GM12878 (cell line): ENCODE measurements at regions not wholly inside any gene's neighbourhood (a gene's known extent, or its start where the extent isn't known, plus 50 kb on each side); places are given as distances from the start of the nearest gene placed in this dataset.

Experiments
- ATAC-seq: fragments of 200-7000 bp; cut with Tn5 transposase; 3 replicates; pipeline ENCODE4 v1.9.1; 2020; ENCODE audit warnings: mild to moderate bottlenecking, moderate library complexity
- BruUV-seq: library from RNA; stranded (reverse); fragments of 400-500 nt; replicated peaks from 2 replicates; lab custom pipeline; 2021; lab: Mats Ljungman, UMichigan
- CTCF ChIA-PET: fragments of 300-600 bp; sonication (Branson Sonifier 250); formaldehyde crosslinking; extraction: SDS; loops from one replicate; lab custom pipeline; 2021; ENCODE audit warnings: inconsistent platforms; lab: Yijun Ruan, JAX
- POLR2A ChIA-PET: fragments of 350-600 bp; formaldehyde crosslinking; extraction: SDS; loops from one replicate; lab custom pipeline; 2021; ENCODE audit warnings: inconsistent platforms; lab: Charles Lee
- RAD21 ChIA-PET: fragments of 300-600 bp; sonication (Branson Sonifier 250); formaldehyde crosslinking; loops from one replicate; lab custom pipeline; 2023; ENCODE audit warnings: antibody characterized with exemption; ENCODE audit not compliant: unreplicated experiment; lab: Charles Lee
- SMC1A ChIA-PET: fragments of 300-600 bp; sonication (Branson Sonifier 250); formaldehyde crosslinking; loops from one replicate; lab custom pipeline; 2023; ENCODE audit not compliant: unreplicated experiment, uncharacterized antibody; lab: Charles Lee
- DNase-seq: peaks from one replicate; pipeline ENCODE4 v3.0.0-alpha.2; 2011; ENCODE audit warnings: low read depth, low spot score
- FAIRE-seq: peaks from 3 replicates; lab custom pipeline; 2011; peaks lifted over from hg19 to GRCh38; lab: Jason Lieb, UNC
- H2AFZ ChIP-seq: 2 replicates; pipeline ENCODE4 v1.6.0; 2011; ENCODE audit warnings: low read depth, low read length, control low read depth; ENCODE audit not compliant: control insufficient read depth
- H3K27ac ChIP-seq: 2 replicates; pipeline ENCODE4 v1.5.1; 2011; ENCODE audit warnings: control low read depth; ENCODE audit not compliant: control insufficient read depth, insufficient read depth
- H3K27me3 ChIP-seq, 2 experiments: replicated peaks in 1 of 2; 2 replicates each; pipeline versions ENCODE4 v1.6.0 to v1.6.1; 2011; ENCODE audit warnings: low read length in 1 of 2; ENCODE audit not compliant: control insufficient read depth in 2 of 2, insufficient read depth in 2 of 2
- H3K36me3 ChIP-seq, 2 experiments: 2 replicates each; pipeline ENCODE4 v1.5.1; 2011; ENCODE audit warnings: low read length in 1 of 2; ENCODE audit not compliant: control insufficient read depth in 2 of 2, insufficient read depth in 2 of 2
- H3K4me1 ChIP-seq: 2 replicates; pipeline ENCODE4 v1.6.1; 2011; ENCODE audit warnings: mild to moderate bottlenecking, low read length, moderate library complexity, mixed read lengths; ENCODE audit not compliant: control insufficient read depth, insufficient read depth
- H3K4me2 ChIP-seq: 2 replicates; pipeline ENCODE4 v1.6.0; 2011; ENCODE audit warnings: control low read depth; ENCODE audit not compliant: control insufficient read depth, insufficient read depth
- H3K4me3 ChIP-seq: fragments of 200-600 bp; sonication (generic); 2 replicates; pipeline ENCODE4 v1.5.1; 2016
- H3K79me2 ChIP-seq: 2 replicates; pipeline ENCODE4 v1.6.0; 2011; ENCODE audit warnings: low read length; ENCODE audit not compliant: control insufficient read depth, insufficient read depth
- H3K9ac ChIP-seq: 2 replicates; pipeline ENCODE4 v1.8.0; 2011; ENCODE audit warnings: low read length, control low read depth, mixed read lengths; ENCODE audit not compliant: control insufficient read depth, insufficient read depth
- H3K9me3 ChIP-seq: replicated peaks from 3 replicates; pipeline ENCODE4 v1.5.1; 2011; ENCODE audit warnings: mild to moderate bottlenecking, low read length; ENCODE audit not compliant: control insufficient read depth, insufficient read depth
- H4K20me1 ChIP-seq: 2 replicates; pipeline ENCODE4 v1.6.0; 2011; ENCODE audit not compliant: control insufficient read depth, insufficient read depth
- ATF7 ChIP-seq: fragments of 450-650 bp; IDR thresholded peaks from 2 replicates; pipeline ENCODE4 v1.6.1; 2016; ENCODE audit warnings: low read depth, mild to moderate bottlenecking
- BHLHE40 ChIP-seq, 2 experiments: fragments of 450-650 bp in 1 of 2; IDR thresholded peaks; 2 replicates each; pipeline ENCODE4 v1.6.1; 2011 to 2017; ENCODE audit warnings: low read depth in 2 of 2, borderline replicate concordance in 1 of 2, improper control_type of control experiment in 1 of 2, low read length in 1 of 2, mild to moderate bottlenecking in 1 of 2
- CBX3 ChIP-seq: fragments of 200-600 bp; sonication (generic); IDR thresholded peaks from 2 replicates; pipeline ENCODE4 v1.6.1; 2016; ENCODE audit warnings: low read depth, borderline replicate concordance
- CREM ChIP-seq: IDR thresholded peaks from 2 replicates; pipeline ENCODE4 v1.6.1; 2014; ENCODE audit warnings: antibody characterized with exemption, low read depth
- ETV6 ChIP-seq, 2 experiments: fragments of 450-650 bp in 1 of 2; IDR thresholded peaks in 1 of 2; conservative IDR thresholded peaks in 1 of 2; 2 replicates each; pipeline ENCODE4 v1.6.1; 2014; ENCODE audit warnings: antibody characterized with exemption in 1 of 2, borderline replicate concordance in 1 of 2, low read depth in 1 of 2, mild to moderate bottlenecking in 1 of 2, moderate library complexity in 1 of 2
- FOS ChIP-seq: IDR thresholded peaks from 3 replicates; pipeline ENCODE4 v1.6.1; 2011; ENCODE audit warnings: borderline replicate concordance; ENCODE audit not compliant: insufficient read length; ENCODE audit errors: extremely low read depth
- HDAC2 ChIP-seq: fragments of 200-600 bp; sonication (generic); IDR thresholded peaks from 2 replicates; pipeline ENCODE4 v1.6.1; 2017
- KLF5 ChIP-seq: fragments of 450-650 bp; IDR thresholded peaks from 2 replicates; pipeline ENCODE4 v1.6.1; 2014; ENCODE audit warnings: mild to moderate bottlenecking; ENCODE audit not compliant: partially characterized antibody
- MTA2 ChIP-seq: fragments of 450-650 bp; IDR thresholded peaks from 2 replicates; pipeline ENCODE4 v1.6.1; 2016; ENCODE audit warnings: low read depth, mild to moderate bottlenecking, moderate library complexity
- MYB ChIP-seq: fragments of 150-350 bp; IDR thresholded peaks from 2 replicates; pipeline ENCODE4 v1.6.1; 2014; ENCODE audit warnings: mild to moderate bottlenecking, low read depth, low read length, borderline replicate concordance
- MYC ChIP-seq: IDR thresholded peaks from 2 replicates; pipeline ENCODE4 v1.6.1; 2011; ENCODE audit warnings: mild to moderate bottlenecking, low read length, moderate library complexity, inconsistent platforms; ENCODE audit not compliant: insufficient read depth, insufficient replicate concordance, insufficient read length, severe bottlenecking
- NBN ChIP-seq: fragments of 450-650 bp; IDR thresholded peaks from 2 replicates; pipeline ENCODE4 v1.6.1; 2016
- NFYB ChIP-seq: IDR thresholded peaks from 2 replicates; pipeline ENCODE4 v1.6.1; 2011; ENCODE audit warnings: low read depth, mild to moderate bottlenecking, low read length, improper control_type of control experiment, moderate library complexity; ENCODE audit not compliant: insufficient read depth
- PAX5 ChIP-seq: IDR thresholded peaks from 2 replicates; pipeline ENCODE4 v1.6.1; 2011; ENCODE audit warnings: low read depth, low read length, borderline replicate concordance
- RAD51 ChIP-seq: fragments of 450-650 bp; IDR thresholded peaks from 2 replicates; pipeline ENCODE4 v1.6.1; 2016; ENCODE audit warnings: moderate library complexity, mild to moderate bottlenecking, inconsistent platforms
- SMAD5 ChIP-seq: IDR thresholded peaks from 2 replicates; pipeline ENCODE4 v1.6.1; 2016; ENCODE audit warnings: antibody characterized with exemption, low read depth
- ZZZ3 ChIP-seq: IDR thresholded peaks from 2 replicates; pipeline ENCODE4 v1.6.1; 2011; ENCODE audit warnings: low read depth; ENCODE audit not compliant: control insufficient read depth, insufficient read length
- WGBS: methylation state at CpG from one replicate; pipeline ENCODE4 v1.1.6; 2016; ENCODE audit warnings: low lambda C conversion rate; ENCODE audit not compliant: insufficient replicate concordance, insufficient coverage; ENCODE audit errors: missing lambda C conversion rate; 5-methylcytosine and 5-hydroxymethylcytosine counted together
- in situ Hi-C: fragments of 300-500 bp; cut with MboI; formaldehyde crosslinking; loops from 9 replicates; pipeline ENCODE4 v1.14.3; 2018; ENCODE audit warnings: mixed read lengths
- intact Hi-C: fragments of 100-400 bp; cut with micrococcal nuclease; formaldehyde crosslinking; loops from one replicate; pipeline ENCODE4 v1.14.2; 2022; ENCODE audit not compliant: unreplicated experiment
- TF ChIP-seq, protein P1 (sequence below), 3 experiments: IDR thresholded peaks in 2 of 3; conservative IDR thresholded peaks in 1 of 3; 2 replicates each; pipeline ENCODE4 v1.5.1; 2011; ENCODE audit warnings: low read depth in 3 of 3, low read length in 3 of 3, mild to moderate bottlenecking in 3 of 3, control low read depth in 2 of 3, moderate library complexity in 2 of 3, inconsistent platforms in 1 of 3, mixed read lengths in 1 of 3; ENCODE audit not compliant: control insufficient read depth in 2 of 3, insufficient read depth in 1 of 3; ENCODE audit errors: extremely low read depth in 1 of 3

DNA sequence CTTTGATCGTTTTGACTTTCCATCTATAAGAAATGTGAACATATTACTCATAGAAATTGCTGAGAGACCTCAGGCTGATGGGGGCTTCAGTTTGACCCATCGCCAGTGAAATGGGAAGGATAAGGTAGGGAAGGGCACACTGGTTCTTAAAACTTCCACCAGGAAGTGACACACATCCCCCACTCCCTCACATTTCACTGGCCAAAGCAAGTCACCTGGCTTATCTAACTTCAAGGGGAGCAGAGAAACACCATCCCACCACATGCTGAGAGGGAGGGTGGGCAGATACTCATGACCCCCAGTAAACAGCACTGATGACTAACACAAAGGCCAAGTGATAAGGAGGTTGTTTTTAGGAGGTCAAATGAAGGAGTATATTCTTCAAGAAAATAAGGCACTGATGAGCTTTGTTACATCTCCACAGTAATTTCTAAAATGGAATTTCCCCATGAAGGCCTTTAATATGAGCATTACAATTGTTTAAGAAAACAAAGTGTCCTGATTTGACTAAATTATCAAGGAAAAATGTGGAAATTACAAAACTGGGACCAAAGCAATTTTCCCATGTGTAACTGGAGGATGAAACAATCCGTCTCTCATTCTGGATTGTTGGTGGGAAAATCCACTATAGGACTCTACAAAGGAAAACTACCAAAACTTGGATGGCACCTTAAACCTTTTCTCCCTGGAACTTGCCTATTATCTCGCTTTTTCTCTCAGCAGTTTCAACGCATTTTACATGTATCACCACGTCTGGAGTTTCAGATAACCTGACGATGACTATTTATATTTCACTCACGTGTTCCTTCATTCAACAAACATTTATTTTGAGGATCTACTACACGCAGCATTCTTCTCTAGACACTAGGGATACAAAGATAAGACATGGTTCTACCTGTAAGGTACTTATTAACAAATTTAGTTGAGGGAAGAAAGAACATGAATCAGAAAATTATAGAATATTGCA, 91.8 kb upstream of the EEA1 start:
- BruUV-seq = no TSS peak
- SMC1A ChIA-PET = interaction anchor here (0.6 to 22.0 kb wide), 8 partner anchors 12 to 399 kb away, joined by 3 to 420 read pairs (median 4); no protein-coding TSS in a partner anchor
- in situ Hi-C loops (no loop called here), intact Hi-C loops (loop anchor here (10.0 kb wide), 1 partner anchor 224 kb away; no protein-coding TSS in a partner anchor)
- no peaks in the 10 kb centered on the region for H4K20me1 ChIP-seq
- CTCF ChIA-PET = interaction anchor here (0.9 to 3.5 kb wide), 6 partner anchors 11 to 399 kb away, joined by 3 to 22 read pairs (median 4); no protein-coding TSS in a partner anchor
- H3K9me3 ChIP-seq = no peaks in the 10 kb centered on the region; the same call in 2 of the 3 replicates
- no peaks in the 10 kb centered on the region for H3K27me3 ChIP-seq
- POLR2A ChIA-PET = interaction anchor here (1.0 kb wide), 1 partner anchor 383 kb away, joined by 5 read pairs; no protein-coding TSS in a partner anchor
- TF ChIP-seq NBN = no peak
- TF ChIP-seq SMAD5 = no peak
- TF ChIP-seq FOS = no peak
- no peak for TF ChIP-seq ETV6 (conservative IDR thresholded peaks at IDR 0.05 in 1 of 2, IDR thresholded peaks at IDR 0.05 in 1 of 2; ENCODE audit: borderline replicate concordance in 1 of 2, low read depth in 1 of 2)
- TF ChIP-seq HDAC2 = no peak
- no peak for TF ChIP-seq RAD51
- TF ChIP-seq MTA2 = no peak
- TF ChIP-seq ZZZ3 = no peak
- no peak for TF ChIP-seq KLF5
- no peak for TF ChIP-seq PAX5
- no peak for TF ChIP-seq CBX3
- TF ChIP-seq BHLHE40 (IDR thresholded peaks at IDR 0.05; ENCODE audit: borderline replicate concordance in 1 of 2, low read depth in 2 of 2, low read length in 1 of 2) = no peak
- TF ChIP-seq MYC = no peak
- no peak for TF ChIP-seq ATF7
- TF ChIP-seq CREM = no peak
- TF ChIP-seq, protein P1, sequence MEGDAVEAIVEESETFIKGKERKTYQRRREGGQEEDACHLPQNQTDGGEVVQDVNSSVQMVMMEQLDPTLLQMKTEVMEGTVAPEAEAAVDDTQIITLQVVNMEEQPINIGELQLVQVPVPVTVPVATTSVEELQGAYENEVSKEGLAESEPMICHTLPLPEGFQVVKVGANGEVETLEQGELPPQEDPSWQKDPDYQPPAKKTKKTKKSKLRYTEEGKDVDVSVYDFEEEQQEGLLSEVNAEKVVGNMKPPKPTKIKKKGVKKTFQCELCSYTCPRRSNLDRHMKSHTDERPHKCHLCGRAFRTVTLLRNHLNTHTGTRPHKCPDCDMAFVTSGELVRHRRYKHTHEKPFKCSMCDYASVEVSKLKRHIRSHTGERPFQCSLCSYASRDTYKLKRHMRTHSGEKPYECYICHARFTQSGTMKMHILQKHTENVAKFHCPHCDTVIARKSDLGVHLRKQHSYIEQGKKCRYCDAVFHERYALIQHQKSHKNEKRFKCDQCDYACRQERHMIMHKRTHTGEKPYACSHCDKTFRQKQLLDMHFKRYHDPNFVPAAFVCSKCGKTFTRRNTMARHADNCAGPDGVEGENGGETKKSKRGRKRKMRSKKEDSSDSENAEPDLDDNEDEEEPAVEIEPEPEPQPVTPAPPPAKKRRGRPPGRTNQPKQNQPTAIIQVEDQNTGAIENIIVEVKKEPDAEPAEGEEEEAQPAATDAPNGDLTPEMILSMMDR (IDR thresholded peaks at IDR 0.05 in 2 of 3, conservative IDR thresholded peaks at IDR 0.05 in 1 of 3; ENCODE audit: control insufficient read depth in 2 of 3, extremely low read depth in 1 of 3, insufficient read depth in 1 of 3, low read depth in 3 of 3, low read length in 3 of 3) = no peak
- TF ChIP-seq MYB = no peak
- no peak for TF ChIP-seq NFYB
- TF ChIP-seq, all 136 proteins: peak for 0
- WGBS = 75% methylated on average over 9 of the region's 9 CpGs
- Histone ChIP-seq H3K27ac (no peak overlapping the region), H3K79me2 (no peaks in the 10 kb centered on the region), H3K4me1 (no peaks in the 10 kb centered on the region), H2AFZ (no peak overlapping the region), H3K36me3 (no peaks in the 10 kb centered on the region; a peak in 1 of 4 replicates), H3K4me2 (no peak overlapping the region), H3K4me3 (no peak overlapping the region), H3K9ac (no peak overlapping the region)
- FAIRE-seq = no peak
- RAD21 ChIA-PET = interaction anchor here (1.2 to 2.7 kb wide), 3 partner anchors 11 to 360 kb away, joined by 3 to 10 read pairs (median 4); no protein-coding TSS in a partner anchor
- no peak for ATAC-seq
- DNase-seq = no peak
